PC-9 (cell line): ENCODE measurements at regions not wholly inside any gene's neighbourhood (a gene's known extent, or its start where the extent isn't known, plus 50 kb on each side); places are given as distances from the start of the nearest gene placed in this dataset.

Experiments
- CTCF ChIP-seq: fragments of 200-600 bp; sonication (generic); conservative IDR thresholded peaks from 2 replicates; pipeline ENCODE4 v1.6.1; 2017; ENCODE audit warnings: mixed run types, antibody characterized with exemption, mild to moderate bottlenecking, moderate library complexity
- EZH2 ChIP-seq: fragments of 200-600 bp; sonication (generic); IDR thresholded peaks from 2 replicates; pipeline ENCODE4 v1.8.0; 2017; ENCODE audit warnings: antibody characterized with exemption, low read depth

GRCh38 chr2:80719607-80720006 lies 415.1 kb upstream of the LRRTM1 start:
- TF ChIP-seq CTCF: no peak
- no peak for TF ChIP-seq EZH2
